HEK293 (cell line): ENCODE measurements at regions not wholly inside any gene's neighbourhood (a gene's known extent, or its start where the extent isn't known, plus 50 kb on each side); places are given as distances from the start of the nearest gene placed in this dataset.

Source experiments
- ATF2 ChIP-seq: fragments of 450-650 bp; formaldehyde crosslinking; IDR thresholded peaks from 2 replicates; pipeline ENCODE4 v1.5.1; 2016; ENCODE audit warnings: missing biosample characterization, missing genetic modification characterization, low read depth
- CTCF ChIP-seq: fragments of 450-650 bp; formaldehyde crosslinking; IDR thresholded peaks from 2 replicates; pipeline ENCODE4 v1.5.1; 2016; ENCODE audit warnings: missing biosample characterization, missing genetic modification characterization
- FEZF1 ChIP-seq: fragments of 450-650 bp; formaldehyde crosslinking; IDR thresholded peaks from 2 replicates; pipeline ENCODE4 v1.5.1; 2016; ENCODE audit warnings: missing biosample characterization, missing genetic modification characterization
- REST ChIP-seq: fragments of 450-650 bp; formaldehyde crosslinking; IDR thresholded peaks from 2 replicates; pipeline ENCODE4 v1.5.1; 2016; ENCODE audit warnings: missing biosample characterization, missing genetic modification characterization
- ZBTB1 ChIP-seq: fragments of 450-650 bp; formaldehyde crosslinking; IDR thresholded peaks from 2 replicates; pipeline ENCODE4 v1.5.1; 2016; ENCODE audit warnings: missing biosample characterization, missing genetic modification characterization
- ZBTB20 ChIP-seq: fragments of 450-650 bp; formaldehyde crosslinking; IDR thresholded peaks from 2 replicates; pipeline ENCODE4 v1.5.1; 2016; ENCODE audit warnings: missing biosample characterization, missing genetic modification characterization
- ZNF488 ChIP-seq: fragments of 450-650 bp; formaldehyde crosslinking; IDR thresholded peaks from 2 replicates; pipeline ENCODE4 v1.5.1; 2016; ENCODE audit warnings: missing biosample characterization, missing genetic modification characterization
- ZNF629 ChIP-seq: fragments of 450-650 bp; formaldehyde crosslinking; IDR thresholded peaks from 2 replicates; pipeline ENCODE4 v1.5.1; 2017; ENCODE audit warnings: missing biosample characterization, missing genetic modification characterization
- ZNF660 ChIP-seq: fragments of 450-650 bp; IDR thresholded peaks from 2 replicates; pipeline ENCODE4 v1.5.1; 2018; ENCODE audit warnings: missing biosample characterization, mild to moderate bottlenecking, missing genetic modification characterization
- ZNF791 ChIP-seq: fragments of 450-650 bp; formaldehyde crosslinking; IDR thresholded peaks from 2 replicates; pipeline ENCODE4 v1.5.1; 2016; ENCODE audit warnings: missing biosample characterization, missing genetic modification characterization

GRCh38 chr3:144107923-144108322 lies 136.3 kb downstream of the DIPK2A start:
- TF ChIP-seq FEZF1 (tag by site-specific recombination) = no peak
- TF ChIP-seq CTCF (tag by site-specific recombination) = no peak
- no peak for TF ChIP-seq ZBTB20
- TF ChIP-seq ATF2 (tag by site-specific recombination) = no peak
- TF ChIP-seq ZNF791 (tag by site-specific recombination) = no peak
- TF ChIP-seq ZNF629 (tag by site-specific recombination) = no peak
- TF ChIP-seq ZNF488 (tag by site-specific recombination) = no peak
- no peak for TF ChIP-seq REST
- no peak for TF ChIP-seq ZNF660 (tag by site-specific recombination)
- no peak for TF ChIP-seq ZBTB1
